HepG2 (cell line): ENCODE measurements at regions not wholly inside any gene's neighbourhood (a gene's known extent, or its start where the extent isn't known, plus 50 kb on each side); places are given as distances from the start of the nearest gene placed in this dataset.

ENCODE experiments used
- ATAD3A ChIP-seq: sonication (generic); formaldehyde crosslinking; IDR thresholded peaks from 2 replicates; pipeline ENCODE4 v1.4.0; 2020; ENCODE audit warnings: missing genetic modification reagents
- DNMT3B ChIP-seq: conservative IDR thresholded peaks from 2 replicates; pipeline ENCODE4 v1.6.1; 2016; ENCODE audit warnings: missing biosample characterization, control low read depth
- HOXD1 ChIP-seq: sonication (generic); formaldehyde crosslinking; IDR thresholded peaks from 2 replicates; pipeline ENCODE4 v1.5.0; 2020; ENCODE audit warnings: missing genetic modification reagents
- KDM4B ChIP-seq: sonication (generic); formaldehyde crosslinking; IDR thresholded peaks from 2 replicates; pipeline ENCODE4 v1.4.0; 2020; ENCODE audit warnings: missing genetic modification reagents
- NCOA1 ChIP-seq: sonication (generic); formaldehyde crosslinking; IDR thresholded peaks from 2 replicates; pipeline ENCODE4 v1.9.0; 2021; ENCODE audit warnings: missing genetic modification reagents
- PHB2 ChIP-seq: fragments of 450-650 bp; IDR thresholded peaks from 2 replicates; pipeline ENCODE4 v1.6.1; 2018; ENCODE audit not compliant: partially characterized antibody
- POLR2AphosphoS2 ChIP-seq: IDR thresholded peaks from 2 replicates; pipeline ENCODE4 v1.6.1; 2011; ENCODE audit warnings: low read depth, low read length, improper control_type of control experiment
- SNAI1 ChIP-seq: sonication (generic); formaldehyde crosslinking; IDR thresholded peaks from 2 replicates; pipeline ENCODE4 v1.5.0; 2020; ENCODE audit warnings: mild to moderate bottlenecking, missing genetic modification reagents, borderline replicate concordance
- SOX6 ChIP-seq, 2 experiments: fragments of 450-650 bp in 1 of 2; sonication (generic) in 1 of 2; formaldehyde crosslinking in 1 of 2; IDR thresholded peaks; 2 replicates each; pipeline versions ENCODE4 v1.4.0 to v1.6.1; 2017 to 2020; ENCODE audit warnings: antibody characterized with exemption in 1 of 2, mild to moderate bottlenecking in 1 of 2, missing genetic modification reagents in 1 of 2
- TFE3 ChIP-seq: IDR thresholded peaks from 2 replicates; pipeline ENCODE4 v1.6.1; 2016
- ZFAT ChIP-seq: sonication (generic); formaldehyde crosslinking; conservative IDR thresholded peaks from 2 replicates; pipeline ENCODE4 v1.8.1; 2023; ENCODE audit warnings: missing genetic modification reagents, inconsistent platforms
- ZNF367 ChIP-seq: sonication (generic); formaldehyde crosslinking; IDR thresholded peaks from 2 replicates; pipeline ENCODE4 v1.4.0; 2020; ENCODE audit warnings: missing genetic modification reagents, borderline replicate concordance
- ZNF460 ChIP-seq: sonication (generic); formaldehyde crosslinking; IDR thresholded peaks from 2 replicates; pipeline ENCODE4 v1.5.1; 2020; ENCODE audit warnings: missing genetic modification reagents, mild to moderate bottlenecking, borderline replicate concordance
- ZNF572 ChIP-seq: sonication (generic); formaldehyde crosslinking; IDR thresholded peaks from 2 replicates; pipeline ENCODE4 v1.5.1; 2020; ENCODE audit warnings: mild to moderate bottlenecking, missing genetic modification reagents
- ZNF891 ChIP-seq: sonication (generic); formaldehyde crosslinking; IDR thresholded peaks from 2 replicates; pipeline ENCODE4 v1.5.0; 2020; ENCODE audit warnings: mild to moderate bottlenecking, missing genetic modification reagents

- TF ChIP-seq HOXD1 (CRISPR knock-in tag) (no peak), ATAD3A (CRISPR knock-in tag) (no peak), ZNF367 (CRISPR knock-in tag) (no peak), SOX6 (IDR thresholded peaks at IDR 0.05) (peak; percentile 22), SOX6 (CRISPR knock-in tag; IDR thresholded peaks at IDR 0.05) (no peak), TFE3 (CRISPR knock-in tag) (no peak), SNAI1 (no peak), ZFAT (no peak), DNMT3B (CRISPR knock-in tag) (no peak), NCOA1 (no peak), POLR2AphosphoS2 (no peak), KDM4B (CRISPR knock-in tag) (no peak), ZNF572 (CRISPR knock-in tag) (no peak), ZNF460 (CRISPR knock-in tag) (no peak), ZNF891 (CRISPR knock-in tag) (no peak), PHB2 (peak; percentile 44)
Measured at GRCh38 chr6:169863710-169864109, 112.3 kb downstream of the ERMARD start (continued).
